ENCODE measurements at regions not wholly inside any gene's neighbourhood (a gene's known extent, or its start where the extent isn't known, plus 50 kb on each side); places are given as distances from the start of the nearest gene placed in this dataset.
"Not testable (repeated sequence)": the region's sequence is repeated elsewhere in the genome, so short reads cannot be mapped to it uniquely, and the experiment has no call there.

- no peak for TF ChIP-seq CTCF (conservative IDR thresholded peaks at IDR 0.05)
- H3K27me3 ChIP-seq (ENCODE audit: control insufficient read depth, insufficient read depth, low read length, poor library complexity, severe bottlenecking), result no peaks in the 10 kb centered on the region
- no peak overlapping the region for H3K9ac ChIP-seq (ENCODE audit: extremely low read depth, low read length, poor library complexity, severe bottlenecking)
- DNase-seq, result no peak
- peaks cover 2% of the 10 kb centered on the region for H3K4me1 Mint-ChIP-seq
- WGBS, 2 experiments (ENCODE audit: insufficient coverage in 1 of 2, insufficient read length in 1 of 2), result 90 to 96% methylated on average over 3 of the region's 3 CpGs
- H3K27ac Mint-ChIP-seq, result no peak overlapping the region
- H3K9me3 Mint-ChIP-seq, result no peaks in the 10 kb centered on the region
- H3K36me3 ChIP-seq (ENCODE audit: control insufficient read depth, insufficient read depth, low read length), result no peaks in the 10 kb centered on the region
- H3K4me3 ChIP-seq (ENCODE audit: low read length), result no peak overlapping the region
- H3K9me3 ChIP-seq (ENCODE audit: control insufficient read depth, low read length), result no peaks in the 10 kb centered on the region
- no peak overlapping the region for H3K27ac ChIP-seq (ENCODE audit: low read depth, low read length)
- no peaks in the 10 kb centered on the region for H3K36me3 Mint-ChIP-seq (ENCODE audit: low read depth)
- H3K4me1 ChIP-seq (ENCODE audit: control insufficient read depth, insufficient read depth, low read length), result no peaks in the 10 kb centered on the region
- no peaks in the 10 kb centered on the region for H3K27me3 Mint-ChIP-seq (ENCODE audit: insufficient read depth)
- H3K4me3 Mint-ChIP-seq, result no peak overlapping the region
Observed at GRCh38 chr7:79512261-79512660, 58.8 kb upstream of the MAGI2 start.

DNA sequence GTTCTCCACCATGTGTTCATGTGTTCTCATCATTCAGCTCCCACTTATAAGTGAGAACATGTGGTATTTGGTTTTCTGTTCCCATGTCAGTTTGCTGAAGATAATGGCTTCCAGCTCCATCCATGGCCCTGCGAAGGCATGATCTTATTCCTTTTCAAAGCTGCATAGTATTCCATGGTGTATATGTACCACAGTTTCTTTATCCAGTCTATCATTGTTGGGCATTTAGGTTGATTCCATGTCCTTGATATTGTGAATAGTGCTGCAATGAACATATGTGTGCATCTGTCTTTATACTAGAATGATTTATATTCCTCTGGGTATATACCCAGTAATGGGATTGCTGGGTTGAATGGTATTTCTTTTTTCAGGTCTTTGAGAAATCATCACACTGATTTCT, 57.6 kb upstream of the MAGI2 start:
- H3K9me3 Mint-ChIP-seq, result not testable (repeated sequence)

DNA sequence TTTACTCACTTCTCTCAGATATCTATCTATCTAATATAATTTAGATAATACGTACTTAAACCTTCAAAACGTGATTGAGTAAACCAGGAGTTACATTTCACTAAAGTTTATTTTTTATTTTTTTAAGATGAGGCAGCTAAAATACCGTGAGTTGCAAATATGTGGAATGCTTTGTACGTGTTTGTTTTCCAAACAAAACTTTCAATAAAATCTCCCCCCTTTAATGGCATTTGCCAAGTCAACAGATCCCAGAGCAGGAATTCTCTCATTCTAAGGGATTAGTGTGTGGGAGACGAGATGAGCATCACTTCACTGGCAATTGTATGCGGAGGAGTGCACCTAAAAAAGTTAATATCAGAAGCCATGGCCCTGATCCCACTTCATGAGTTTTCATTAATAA, 53.7 kb upstream of the MAGI2 start:
- H3K4me3 Mint-ChIP-seq, result no peak overlapping the region
- peaks cover 21% of the 10 kb centered on the region for H3K4me1 Mint-ChIP-seq
- Histone ChIP-seq H3K4me1 (ENCODE audit: control insufficient read depth, insufficient read depth, low read length) (peaks cover 2% of the 10 kb centered on the region), H3K9me3 (ENCODE audit: control insufficient read depth, low read length) (no peaks in the 10 kb centered on the region), H3K9ac (ENCODE audit: extremely low read depth, low read length, poor library complexity, severe bottlenecking) (peak overlapping the region; percentile 23), H3K36me3 (ENCODE audit: control insufficient read depth, insufficient read depth, low read length) (no peaks in the 10 kb centered on the region), H3K4me3 (ENCODE audit: low read length) (no peak overlapping the region), H3K27me3 (ENCODE audit: control insufficient read depth, insufficient read depth, low read length, poor library complexity, severe bottlenecking) (no peaks in the 10 kb centered on the region), H3K27ac (ENCODE audit: low read depth, low read length) (no peak overlapping the region)
- WGBS, 2 experiments (ENCODE audit: insufficient coverage in 1 of 2, insufficient read length in 1 of 2), result 73% methylated on average over 6 of the region's 6 CpGs; no CpG with 5 or more reads in 1 of the 2 experiments
- TF ChIP-seq CTCF (conservative IDR thresholded peaks at IDR 0.05), result no peak
- no peaks in the 10 kb centered on the region for H3K27me3 Mint-ChIP-seq (ENCODE audit: insufficient read depth)
- no peak for DNase-seq
- no peak overlapping the region for H3K27ac Mint-ChIP-seq
- no peaks in the 10 kb centered on the region for H3K36me3 Mint-ChIP-seq (ENCODE audit: low read depth)
- no peaks in the 10 kb centered on the region for H3K9me3 Mint-ChIP-seq

More for the DNA sequence above, 57.6 kb upstream of the MAGI2 start:
- H3K36me3 ChIP-seq (ENCODE audit: control insufficient read depth, insufficient read depth, low read length); H3K4me1 ChIP-seq (ENCODE audit: control insufficient read depth, insufficient read depth, low read length); H3K4me3 Mint-ChIP-seq; DNase-seq; H3K27ac Mint-ChIP-seq; H3K9me3 ChIP-seq (ENCODE audit: control insufficient read depth, low read length); H3K4me3 ChIP-seq (ENCODE audit: low read length); H3K36me3 Mint-ChIP-seq (ENCODE audit: low read depth); H3K27ac ChIP-seq (ENCODE audit: low read depth, low read length); H3K27me3 ChIP-seq (ENCODE audit: control insufficient read depth, insufficient read depth, low read length, poor library complexity, severe bottlenecking); H3K27me3 Mint-ChIP-seq (ENCODE audit: insufficient read depth); H3K9ac ChIP-seq (ENCODE audit: extremely low read depth, low read length, poor library complexity, severe bottlenecking): not testable (repeated sequence)
- peaks cover 14% of the 10 kb centered on the region for H3K4me1 Mint-ChIP-seq
- WGBS, 2 experiments (ENCODE audit: insufficient coverage in 1 of 2, insufficient read length in 1 of 2), result 95% methylated on average over 1 of the region's 1 CpG; no CpG with 5 or more reads in 1 of the 2 experiments

DNA sequence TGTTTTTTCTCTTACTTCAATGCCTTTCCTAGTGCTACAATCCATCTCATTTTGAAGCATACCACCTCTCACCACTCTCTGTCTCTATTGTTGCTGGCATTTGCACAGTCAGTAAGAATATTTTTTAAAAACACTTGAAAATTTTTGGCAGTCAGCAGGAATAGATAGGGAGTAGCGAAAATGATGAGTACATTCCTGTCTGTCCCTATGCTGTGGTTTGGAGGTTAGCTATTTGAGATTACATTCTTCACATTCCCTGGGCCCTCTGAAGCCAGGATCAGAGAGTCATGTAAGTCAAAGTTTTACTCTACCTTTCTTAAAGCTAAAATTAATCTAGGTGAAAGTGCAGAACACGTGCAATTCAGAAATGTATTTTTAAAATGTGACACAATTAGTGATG, 53.0 kb upstream of the MAGI2 start:
- H3K27ac ChIP-seq (ENCODE audit: low read depth, low read length), result no peak overlapping the region
- H3K27me3 ChIP-seq (ENCODE audit: control insufficient read depth, insufficient read depth, low read length, poor library complexity, severe bottlenecking), result no peaks in the 10 kb centered on the region
- no peaks in the 10 kb centered on the region for H3K9me3 ChIP-seq (ENCODE audit: control insufficient read depth, low read length)
- Mint-ChIP-seq H3K4me3 (no peak overlapping the region), H3K27ac (peak overlapping the region; percentile 23), H3K4me1 (peaks cover 21% of the 10 kb centered on the region), H3K27me3 (ENCODE audit: insufficient read depth) (no peaks in the 10 kb centered on the region), H3K36me3 (ENCODE audit: low read depth) (no peaks in the 10 kb centered on the region), H3K9me3 (no peaks in the 10 kb centered on the region)
- peaks cover 2% of the 10 kb centered on the region for H3K4me1 ChIP-seq (ENCODE audit: control insufficient read depth, insufficient read depth, low read length)
- no peaks in the 10 kb centered on the region for H3K36me3 ChIP-seq (ENCODE audit: control insufficient read depth, insufficient read depth, low read length)
- DNase-seq, result peak; percentile 63
- no peak for TF ChIP-seq CTCF (conservative IDR thresholded peaks at IDR 0.05)
- 47% methylated on average over 2 of the region's 2 CpGs; no CpG with 5 or more reads in 1 of the 2 experiments for WGBS, 2 experiments (ENCODE audit: insufficient coverage in 1 of 2, insufficient read length in 1 of 2)
- H3K9ac ChIP-seq (ENCODE audit: extremely low read depth, low read length, poor library complexity, severe bottlenecking), result peak overlapping the region; percentile 23
- H3K4me3 ChIP-seq (ENCODE audit: low read length), result no peak overlapping the region

Data from endodermal cell (in vitro differentiated cells).